ENCODE measurements at regions not wholly inside any gene's neighbourhood (a gene's known extent, or its start where the extent isn't known, plus 50 kb on each side); places are given as distances from the start of the nearest gene placed in this dataset.
A peak's percentile ranks its signal among the peaks of the same experiment; 100 is the strongest.

GRCh38 chr20:40860487-40860902 lies 168.1 kb upstream of the TOP1 start:
- ChIA-PET POLR2A (ENCODE audit: unreplicated experiment) (no interaction called here), CTCF (no interaction called here)
- Histone ChIP-seq H3K36me3 (ENCODE audit: low read depth, low read length) (no peaks in the 10 kb centered on the region), H3K79me2 (ENCODE audit: low read length) (no peaks in the 10 kb centered on the region), H3K27me3 (ENCODE audit: low read length) (peaks cover 54% of the 10 kb centered on the region), H3F3A (ENCODE audit: low read length, unreplicated experiment) (no peaks in the 10 kb centered on the region), H3K4me1 (ENCODE audit: insufficient read depth, low read length) (no peaks in the 10 kb centered on the region), H2AFZ (ENCODE audit: low read length) (no peak overlapping the region), H3K9me2 (replicated peaks; ENCODE audit: low read length) (no peaks in the 10 kb centered on the region), H3K9ac (ENCODE audit: low read length) (no peak overlapping the region), H3K4me3 (ENCODE audit: low read length) (no peak overlapping the region), H4K20me1 (ENCODE audit: low read length) (no peaks in the 10 kb centered on the region), H3K4me2 (ENCODE audit: low read length) (no peak overlapping the region), H3K27ac (ENCODE audit: low read length) (no peak overlapping the region), H3K9me3 (ENCODE audit: low read length) (no peaks in the 10 kb centered on the region)
- intact Hi-C loops (cut with micrococcal nuclease) = no loop called here
- TF ChIP-seq CTCF (conservative IDR thresholded peaks at IDR 0.05; ENCODE audit: low read depth, low read length) = no peak
- no peak for TF ChIP-seq EZH2phosphoT487 (IDR thresholded peaks at IDR 0.05; ENCODE audit: borderline replicate concordance, low read length)
- TF ChIP-seq EZH2 (IDR thresholded peaks at IDR 0.05; ENCODE audit: low read length, unreplicated experiment) = no peak
- BruUV-seq (replicated peaks) = no TSS peak
- ATAC-seq (no peak), DNase-seq (peak; percentile 29)

GRCh38 chr20:40861427-40862008 lies 167.1 kb upstream of the TOP1 start:
- Histone ChIP-seq H4K20me1 (ENCODE audit: low read length) (no peaks in the 10 kb centered on the region), H3K9ac (ENCODE audit: low read length) (no peak overlapping the region), H3F3A (ENCODE audit: low read length, unreplicated experiment) (no peaks in the 10 kb centered on the region), H3K27me3 (ENCODE audit: low read length) (peaks cover 45% of the 10 kb centered on the region), H3K9me2 (replicated peaks; ENCODE audit: low read length) (no peaks in the 10 kb centered on the region), H3K4me3 (ENCODE audit: low read length) (no peak overlapping the region), H3K36me3 (ENCODE audit: low read depth, low read length) (no peaks in the 10 kb centered on the region), H2AFZ (ENCODE audit: low read length) (no peak overlapping the region), H3K27ac (ENCODE audit: low read length) (no peak overlapping the region), H3K4me1 (ENCODE audit: insufficient read depth, low read length) (no peaks in the 10 kb centered on the region), H3K4me2 (ENCODE audit: low read length) (no peak overlapping the region), H3K9me3 (ENCODE audit: low read length) (no peaks in the 10 kb centered on the region), H3K79me2 (ENCODE audit: low read length) (no peaks in the 10 kb centered on the region)
- no peak for ATAC-seq
- no peak for TF ChIP-seq CTCF (conservative IDR thresholded peaks at IDR 0.05; ENCODE audit: low read depth, low read length)
- TF ChIP-seq EZH2phosphoT487 (IDR thresholded peaks at IDR 0.05; ENCODE audit: borderline replicate concordance, low read length) = no peak
- TF ChIP-seq EZH2 (IDR thresholded peaks at IDR 0.05; ENCODE audit: low read length, unreplicated experiment) = no peak
- CTCF ChIA-PET = no interaction called here
- POLR2A ChIA-PET (ENCODE audit: unreplicated experiment) = no interaction called here
- no peak for DNase-seq
- intact Hi-C loops (cut with micrococcal nuclease) = no loop called here
- BruUV-seq (replicated peaks) = no TSS peak

- Histone ChIP-seq H3K4me3 (ENCODE audit: low read length) (no peak overlapping the region), H3K27ac (ENCODE audit: low read length) (no peak overlapping the region), H3K9me2 (replicated peaks; ENCODE audit: low read length) (no peaks in the 10 kb centered on the region), H3K9me3 (ENCODE audit: low read length) (no peaks in the 10 kb centered on the region), H4K20me1 (ENCODE audit: low read length) (no peaks in the 10 kb centered on the region), H2AFZ (ENCODE audit: low read length) (no peak overlapping the region), H3K79me2 (ENCODE audit: low read length) (no peaks in the 10 kb centered on the region), H3K4me2 (ENCODE audit: low read length) (no peak overlapping the region), H3K36me3 (ENCODE audit: low read depth, low read length) (no peaks in the 10 kb centered on the region), H3K4me1 (ENCODE audit: insufficient read depth, low read length) (no peaks in the 10 kb centered on the region), H3F3A (ENCODE audit: low read length, unreplicated experiment) (no peaks in the 10 kb centered on the region), H3K9ac (ENCODE audit: low read length) (no peak overlapping the region), H3K27me3 (ENCODE audit: low read length) (peaks cover 30% of the 10 kb centered on the region)
- ATAC-seq = no peak
- BruUV-seq (replicated peaks) = no TSS peak
- intact Hi-C loops (cut with micrococcal nuclease) = no loop called here
- DNase-seq = no peak
- TF ChIP-seq CTCF (conservative IDR thresholded peaks at IDR 0.05; ENCODE audit: low read depth, low read length) = no peak
- TF ChIP-seq EZH2phosphoT487 (IDR thresholded peaks at IDR 0.05; ENCODE audit: borderline replicate concordance, low read length) = no peak
- no peak for TF ChIP-seq EZH2 (IDR thresholded peaks at IDR 0.05; ENCODE audit: low read length, unreplicated experiment)
- CTCF ChIA-PET = no interaction called here
- POLR2A ChIA-PET (ENCODE audit: unreplicated experiment) = no interaction called here
Observed at GRCh38 chr20:40863355-40863919, 165.2 kb upstream of the TOP1 start.
